IPS-15b (cell line): ENCODE measurements at regions not wholly inside any gene's neighbourhood (a gene's known extent, or its start where the extent isn't known, plus 50 kb on each side); places are given as distances from the start of the nearest gene placed in this dataset.

ENCODE experiments used
- H3K27me3 ChIP-seq: one replicate; pipeline ENCODE4 v1.6.1; 2013; ENCODE audit warnings: low read length; ENCODE audit not compliant: control insufficient read depth, insufficient read depth
- H3K36me3 ChIP-seq: one replicate; pipeline ENCODE4 v1.6.1; 2013; ENCODE audit warnings: low read length; ENCODE audit not compliant: control insufficient read depth, insufficient read depth
- H3K4me1 ChIP-seq: one replicate; pipeline ENCODE4 v1.6.1; 2013; ENCODE audit warnings: mild to moderate bottlenecking, low read length; ENCODE audit not compliant: control insufficient read depth, insufficient read depth
- H3K4me3 ChIP-seq: one replicate; pipeline ENCODE4 v1.5.1; 2013; ENCODE audit warnings: low read depth, low read length
- H3K9ac ChIP-seq: one replicate; pipeline ENCODE4 v1.6.1; 2013; ENCODE audit warnings: low read depth, mild to moderate bottlenecking, low read length
- H3K9me3 ChIP-seq: one replicate; pipeline ENCODE4 v1.6.1; 2013; ENCODE audit warnings: mild to moderate bottlenecking, low read length; ENCODE audit not compliant: control insufficient read depth, insufficient read depth

- Histone ChIP-seq H3K9me3 (no peaks in the 10 kb centered on the region), H3K36me3 (no peaks in the 10 kb centered on the region), H3K4me1 (no peaks in the 10 kb centered on the region), H3K4me3 (no peak overlapping the region), H3K27me3 (no peaks in the 10 kb centered on the region), H3K9ac (no peak overlapping the region)
Observed at GRCh38 chr16:86909359-86910160, 331.2 kb downstream of the FOXL1 start.

- no peaks in the 10 kb centered on the region for H3K36me3 ChIP-seq
- H3K27me3 ChIP-seq: no peaks in the 10 kb centered on the region
- no peaks in the 10 kb centered on the region for H3K9me3 ChIP-seq
- H3K9ac ChIP-seq: no peak overlapping the region
- no peaks in the 10 kb centered on the region for H3K4me1 ChIP-seq
- H3K4me3 ChIP-seq: no peak overlapping the region
Observed at GRCh38 chr16:86910161-86910769, 331.9 kb downstream of the FOXL1 start.

GRCh38 chr16:86911437-86911958, 333.1 kb downstream of the FOXL1 start:
- no peaks in the 10 kb centered on the region for H3K4me1 ChIP-seq
- no peak overlapping the region for H3K9ac ChIP-seq
- H3K4me3 ChIP-seq: no peak overlapping the region
- no peaks in the 10 kb centered on the region for H3K36me3 ChIP-seq
- H3K9me3 ChIP-seq: no peaks in the 10 kb centered on the region
- H3K27me3 ChIP-seq: no peaks in the 10 kb centered on the region

GRCh38 chr16:86913886-86914285, 335.5 kb downstream of the FOXL1 start:
- Histone ChIP-seq H3K9ac (no peak overlapping the region), H3K4me1 (no peaks in the 10 kb centered on the region), H3K27me3 (no peaks in the 10 kb centered on the region), H3K9me3 (no peaks in the 10 kb centered on the region), H3K36me3 (no peaks in the 10 kb centered on the region), H3K4me3 (no peak overlapping the region)

GRCh38 chr16:86914876-86915717, 336.7 kb downstream of the FOXL1 start:
- Histone ChIP-seq H3K36me3 (no peaks in the 10 kb centered on the region), H3K9ac (no peak overlapping the region), H3K27me3 (no peaks in the 10 kb centered on the region), H3K9me3 (no peaks in the 10 kb centered on the region), H3K4me3 (no peak overlapping the region), H3K4me1 (no peaks in the 10 kb centered on the region)

- Histone ChIP-seq H3K9ac (no peak overlapping the region), H3K36me3 (no peaks in the 10 kb centered on the region), H3K4me1 (no peaks in the 10 kb centered on the region), H3K4me3 (no peak overlapping the region), H3K27me3 (no peaks in the 10 kb centered on the region), H3K9me3 (no peaks in the 10 kb centered on the region)
Observed at GRCh38 chr16:86917471-86918365, 339.4 kb downstream of the FOXL1 start.

- Histone ChIP-seq H3K9me3 (no peaks in the 10 kb centered on the region), H3K36me3 (no peaks in the 10 kb centered on the region), H3K4me3 (no peak overlapping the region), H3K9ac (no peak overlapping the region), H3K4me1 (no peaks in the 10 kb centered on the region), H3K27me3 (no peaks in the 10 kb centered on the region)
Observed at GRCh38 chr16:86918637-86919036, 340.3 kb downstream of the FOXL1 start.

GRCh38 chr16:86919078-86919477, 340.7 kb downstream of the FOXL1 start:
- H3K4me3 ChIP-seq: no peak overlapping the region

GRCh38 chr16:86919578-86920305, 341.4 kb downstream of the FOXL1 start:
- Histone ChIP-seq H3K27me3 (no peaks in the 10 kb centered on the region), H3K9ac (no peak overlapping the region), H3K4me3 (no peak overlapping the region), H3K9me3 (no peaks in the 10 kb centered on the region), H3K4me1 (no peaks in the 10 kb centered on the region), H3K36me3 (no peaks in the 10 kb centered on the region)

More at GRCh38 chr16:86919078-86919477, 340.7 kb downstream of the FOXL1 start:
- H3K36me3 ChIP-seq: no peaks in the 10 kb centered on the region
- H3K4me1 ChIP-seq: no peaks in the 10 kb centered on the region
- H3K27me3 ChIP-seq: no peaks in the 10 kb centered on the region
- no peak overlapping the region for H3K9ac ChIP-seq
- H3K9me3 ChIP-seq: no peaks in the 10 kb centered on the region

GRCh38 chr16:86921289-86921688, 342.9 kb downstream of the FOXL1 start:
- H3K9ac ChIP-seq: no peak overlapping the region

More at GRCh38 chr16:86921289-86921688, 342.9 kb downstream of the FOXL1 start:
- no peaks in the 10 kb centered on the region for H3K27me3 ChIP-seq
- no peaks in the 10 kb centered on the region for H3K9me3 ChIP-seq
- H3K36me3 ChIP-seq: no peaks in the 10 kb centered on the region
- no peak overlapping the region for H3K4me3 ChIP-seq
- no peaks in the 10 kb centered on the region for H3K4me1 ChIP-seq
